DND-41 (cell line): ENCODE measurements at regions not wholly inside any gene's neighbourhood (a gene's known extent, or its start where the extent isn't known, plus 50 kb on each side); places are given as distances from the start of the nearest gene placed in this dataset.

Experiments
- EZH2 ChIP-seq: IDR thresholded peaks from 3 replicates; pipeline ENCODE4 v1.6.1; 2012; ENCODE audit warnings: borderline replicate concordance, low read depth, mild to moderate bottlenecking, moderate library complexity, low read length, inconsistent platforms; ENCODE audit not compliant: severe bottlenecking
- TF ChIP-seq, protein P1 (sequence below): IDR thresholded peaks from 2 replicates; pipeline ENCODE4 v1.5.1; 2012; ENCODE audit warnings: borderline replicate concordance, low read length, moderate library complexity, mild to moderate bottlenecking; ENCODE audit not compliant: poor library complexity, severe bottlenecking; ENCODE audit errors: extremely low read depth

DNA sequence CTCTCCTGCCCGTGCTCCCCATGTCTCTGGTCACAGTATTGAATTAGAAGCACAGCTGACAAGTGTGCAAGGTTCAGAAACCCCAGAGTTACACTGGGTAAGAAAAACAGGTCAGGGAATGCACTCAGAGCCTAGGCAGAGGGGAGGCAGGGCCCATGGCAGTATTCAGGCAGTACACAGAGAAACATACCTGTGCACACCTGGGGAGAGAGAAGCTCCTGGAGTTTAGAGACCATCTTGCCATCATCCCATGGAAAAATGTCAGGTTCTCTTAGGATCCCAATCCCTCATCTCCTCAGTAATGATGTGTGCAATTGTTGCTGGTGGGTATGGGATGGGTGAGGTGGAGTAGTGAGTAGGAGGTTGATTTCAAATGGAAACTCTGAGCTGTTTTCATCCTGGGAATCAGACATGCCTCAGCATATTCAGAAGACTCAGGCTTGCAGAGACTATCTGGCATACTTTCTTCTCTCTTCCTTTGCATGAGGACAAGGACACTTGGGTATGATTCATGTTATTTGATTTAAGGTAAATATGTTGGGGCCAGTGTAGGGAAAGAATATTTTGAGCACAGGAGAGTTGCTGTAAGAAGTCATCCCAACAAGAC lies 228.5 kb downstream of the ESM1 start:
- TF ChIP-seq, protein P1, sequence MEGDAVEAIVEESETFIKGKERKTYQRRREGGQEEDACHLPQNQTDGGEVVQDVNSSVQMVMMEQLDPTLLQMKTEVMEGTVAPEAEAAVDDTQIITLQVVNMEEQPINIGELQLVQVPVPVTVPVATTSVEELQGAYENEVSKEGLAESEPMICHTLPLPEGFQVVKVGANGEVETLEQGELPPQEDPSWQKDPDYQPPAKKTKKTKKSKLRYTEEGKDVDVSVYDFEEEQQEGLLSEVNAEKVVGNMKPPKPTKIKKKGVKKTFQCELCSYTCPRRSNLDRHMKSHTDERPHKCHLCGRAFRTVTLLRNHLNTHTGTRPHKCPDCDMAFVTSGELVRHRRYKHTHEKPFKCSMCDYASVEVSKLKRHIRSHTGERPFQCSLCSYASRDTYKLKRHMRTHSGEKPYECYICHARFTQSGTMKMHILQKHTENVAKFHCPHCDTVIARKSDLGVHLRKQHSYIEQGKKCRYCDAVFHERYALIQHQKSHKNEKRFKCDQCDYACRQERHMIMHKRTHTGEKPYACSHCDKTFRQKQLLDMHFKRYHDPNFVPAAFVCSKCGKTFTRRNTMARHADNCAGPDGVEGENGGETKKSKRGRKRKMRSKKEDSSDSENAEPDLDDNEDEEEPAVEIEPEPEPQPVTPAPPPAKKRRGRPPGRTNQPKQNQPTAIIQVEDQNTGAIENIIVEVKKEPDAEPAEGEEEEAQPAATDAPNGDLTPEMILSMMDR, result no peak
- no peak for TF ChIP-seq EZH2
